Type B pancreatic cell (in vitro differentiated cells): ENCODE measurements at regions not wholly inside any gene's neighbourhood (a gene's known extent, or its start where the extent isn't known, plus 50 kb on each side); places are given as distances from the start of the nearest gene placed in this dataset.

ENCODE experiments used
- DNase-seq: peaks from one replicate; pipeline ENCODE4 v3.0.0; 2021; ENCODE audit warnings: mixed read lengths; ENCODE audit not compliant: unreplicated experiment; ENCODE audit errors: extremely low spot score
- H3K27ac Mint-ChIP-seq: 2 replicates; pipeline ENCODE4 v1.8.0; 2021; ENCODE audit warnings: mild to moderate bottlenecking, mixed read lengths
- H3K27me3 Mint-ChIP-seq: 2 replicates; pipeline ENCODE4 v1.8.0; 2021; ENCODE audit warnings: mixed read lengths
- H3K36me3 Mint-ChIP-seq: 2 replicates; pipeline ENCODE4 v1.8.0; 2021; ENCODE audit warnings: mixed read lengths
- H3K4me1 Mint-ChIP-seq: one replicate; pipeline ENCODE4 v1.8.0; 2021; ENCODE audit warnings: mixed read lengths; ENCODE audit not compliant: unreplicated experiment
- H3K4me3 Mint-ChIP-seq: 2 replicates; pipeline ENCODE4 v1.8.0; 2021; ENCODE audit warnings: mild to moderate bottlenecking, mixed read lengths
- H3K9me3 Mint-ChIP-seq: 2 replicates; pipeline ENCODE4 v1.8.0; 2021; ENCODE audit warnings: mixed read lengths
- CTCF ChIP-seq: fragments of 200-600 bp; sonication (generic); conservative IDR thresholded peaks from 2 replicates; pipeline ENCODE4 v1.5.0; 2021; ENCODE audit warnings: antibody characterized with exemption, mild to moderate bottlenecking

- no peaks in the 10 kb centered on the region for H3K9me3 Mint-ChIP-seq
- no peak overlapping the region for H3K4me3 Mint-ChIP-seq
- no peak for DNase-seq
- no peak overlapping the region for H3K27ac Mint-ChIP-seq
- peaks cover 40% of the 10 kb centered on the region for H3K4me1 Mint-ChIP-seq
- no peak for TF ChIP-seq CTCF
- H3K27me3 Mint-ChIP-seq, result peaks cover 9% of the 10 kb centered on the region
- H3K36me3 Mint-ChIP-seq, result no peaks in the 10 kb centered on the region
Observed at GRCh38 chr6:14787677-14788076, 458.2 kb upstream of the JARID2 start.

- peaks cover 34% of the 10 kb centered on the region for H3K4me1 Mint-ChIP-seq
- H3K9me3 Mint-ChIP-seq, result no peaks in the 10 kb centered on the region
- H3K27ac Mint-ChIP-seq, result no peak overlapping the region
- H3K4me3 Mint-ChIP-seq, result no peak overlapping the region
- no peaks in the 10 kb centered on the region for H3K36me3 Mint-ChIP-seq
- peaks cover 9% of the 10 kb centered on the region for H3K27me3 Mint-ChIP-seq
- TF ChIP-seq CTCF, result no peak
- DNase-seq, result no peak
Observed at GRCh38 chr6:14789996-14790395, 455.9 kb upstream of the JARID2 start.

- Mint-ChIP-seq H3K27me3 (peaks cover 9% of the 10 kb centered on the region), H3K4me1 (peaks cover 33% of the 10 kb centered on the region), H3K9me3 (no peaks in the 10 kb centered on the region), H3K4me3 (no peak overlapping the region), H3K27ac (no peak overlapping the region), H3K36me3 (no peaks in the 10 kb centered on the region)
- TF ChIP-seq CTCF, result no peak
- DNase-seq, result no peak
Observed at GRCh38 chr6:14790976-14791375, 454.9 kb upstream of the JARID2 start.

- no peak for DNase-seq
- H3K4me1 Mint-ChIP-seq, result peaks cover 32% of the 10 kb centered on the region
- no peak overlapping the region for H3K27ac Mint-ChIP-seq
- TF ChIP-seq CTCF, result no peak
- H3K9me3 Mint-ChIP-seq, result no peaks in the 10 kb centered on the region
- no peak overlapping the region for H3K4me3 Mint-ChIP-seq
- peaks cover 9% of the 10 kb centered on the region for H3K27me3 Mint-ChIP-seq
- H3K36me3 Mint-ChIP-seq, result no peaks in the 10 kb centered on the region
Observed at GRCh38 chr6:14791526-14791925, 454.3 kb upstream of the JARID2 start.

GRCh38 chr6:14792118-14792955, 453.5 kb upstream of the JARID2 start:
- no peak overlapping the region for H3K27ac Mint-ChIP-seq
- no peaks in the 10 kb centered on the region for H3K36me3 Mint-ChIP-seq
- DNase-seq, result no peak
- no peak for TF ChIP-seq CTCF
- H3K4me1 Mint-ChIP-seq, result peaks cover 25% of the 10 kb centered on the region
- H3K9me3 Mint-ChIP-seq, result no peaks in the 10 kb centered on the region
- H3K4me3 Mint-ChIP-seq, result no peak overlapping the region
- peaks cover 7% of the 10 kb centered on the region for H3K27me3 Mint-ChIP-seq
